NCI-H1436 (cell line): ENCODE measurements at regions not wholly inside any gene's neighbourhood (a gene's known extent, or its start where the extent isn't known, plus 50 kb on each side); places are given as distances from the start of the nearest gene placed in this dataset.

Experiments
- DNase-seq: peaks from one replicate; lab custom pipeline; 2025; lab: John Stamatoyannopoulos, UW

- DNase-seq, result no peak
Observed at GRCh38 chr13:39100996-39101738, 62.9 kb downstream of the NHLRC3 start.

- DNase-seq, result no peak
Observed at GRCh38 chr13:39102981-39103490, 64.8 kb downstream of the NHLRC3 start.

GRCh38 chr13:39105110-39105509 lies 66.9 kb downstream of the NHLRC3 start:
- no peak for DNase-seq

- no peak for DNase-seq
Observed at GRCh38 chr13:39106216-39107005, 68.2 kb downstream of the NHLRC3 start.

DNA sequence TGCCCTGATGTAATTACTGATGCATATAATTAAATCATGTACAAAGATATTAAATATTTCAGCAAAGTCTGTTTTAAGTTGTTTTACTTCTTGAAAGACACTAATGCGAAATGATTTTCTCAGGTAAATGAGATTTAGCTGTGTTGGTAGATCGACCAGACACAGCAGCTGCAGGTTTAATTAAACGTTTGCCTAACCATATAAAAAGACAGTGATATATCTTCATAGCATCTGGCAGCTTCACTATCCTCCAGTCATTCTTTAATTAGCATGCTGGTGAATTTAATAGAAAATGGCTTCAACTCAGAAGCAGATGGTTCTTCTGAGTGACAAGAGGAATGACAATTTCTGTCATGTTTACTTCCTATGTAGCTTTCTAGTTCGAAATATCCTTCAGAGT lies 69.3 kb downstream of the NHLRC3 start:
- no peak for DNase-seq

DNA sequence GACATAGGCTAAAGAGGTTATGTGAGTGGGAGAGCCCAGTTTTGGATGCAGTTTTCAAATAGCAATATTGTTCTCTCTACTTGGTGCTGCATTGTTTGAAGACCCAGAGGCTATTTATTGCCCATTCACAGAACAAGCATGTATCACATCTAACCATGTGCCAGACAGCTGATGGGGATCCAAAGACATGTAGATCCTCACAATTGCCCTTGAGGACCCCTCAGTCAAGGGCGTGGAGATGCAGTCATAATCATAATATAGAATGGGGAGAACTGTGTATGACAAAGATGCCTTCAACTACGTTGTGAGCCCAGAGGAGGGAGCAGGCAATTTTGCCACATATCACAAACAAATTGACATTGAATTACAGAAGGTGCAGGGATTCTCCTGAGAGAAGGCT lies 70.5 kb downstream of the NHLRC3 start:
- no peak for DNase-seq

DNA sequence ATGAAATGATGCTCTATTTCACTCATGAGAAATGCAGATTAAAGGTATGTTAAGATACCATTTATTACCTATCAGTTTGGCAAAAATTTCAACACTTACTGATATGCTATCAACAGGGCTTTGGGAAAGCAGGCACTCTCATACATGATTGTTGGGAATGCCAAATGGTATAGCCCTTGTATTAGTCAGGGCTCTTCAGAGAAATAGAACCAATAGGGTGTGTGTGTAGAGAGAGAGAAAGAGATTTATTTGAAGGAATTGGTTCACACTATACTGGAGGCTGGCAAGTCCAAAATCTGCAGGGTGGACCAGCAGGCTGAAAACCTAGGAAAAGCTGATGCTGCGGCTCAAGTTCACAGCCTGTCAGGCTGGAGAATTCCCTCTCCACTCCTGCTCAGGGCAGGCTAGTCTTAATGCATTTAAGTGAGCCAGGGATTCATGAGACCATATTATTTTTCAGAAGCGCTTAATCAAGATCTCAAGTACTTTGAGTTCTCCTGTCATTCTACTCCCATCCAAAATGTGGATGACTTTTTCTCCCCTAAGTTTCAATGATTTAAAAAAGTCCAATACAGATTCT lies 72.4 kb downstream of the NHLRC3 start:
- no peak for DNase-seq

- no peak for DNase-seq
Observed at GRCh38 chr13:39111145-39111544, 72.9 kb downstream of the NHLRC3 start.

DNA sequence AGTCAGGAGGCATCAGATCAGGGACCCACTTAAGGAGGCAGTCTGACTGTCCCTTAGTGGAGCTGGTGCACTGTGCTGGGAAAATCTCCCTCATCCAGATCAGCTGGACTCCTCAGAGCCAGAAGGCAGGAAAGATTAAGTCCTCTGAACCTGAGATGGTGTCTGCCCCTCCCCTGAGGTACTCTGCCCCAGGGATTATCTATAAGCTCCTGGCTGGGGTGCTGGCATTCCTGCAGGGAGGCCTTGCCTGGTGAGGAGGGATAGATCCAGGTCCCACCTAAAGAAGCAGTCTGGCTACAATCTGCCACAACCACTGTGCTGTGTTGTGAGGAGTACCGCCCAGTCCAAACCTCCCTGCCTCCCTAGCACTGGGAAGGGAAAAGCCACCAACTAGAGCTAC lies 81.2 kb downstream of the NHLRC3 start:
- no peak for DNase-seq

GRCh38 chr13:39123578-39123977 lies 85.3 kb downstream of the NHLRC3 start:
- DNase-seq, result no peak

- no peak for DNase-seq
Observed at GRCh38 chr13:39129213-39129612, 91.0 kb downstream of the NHLRC3 start.

DNA sequence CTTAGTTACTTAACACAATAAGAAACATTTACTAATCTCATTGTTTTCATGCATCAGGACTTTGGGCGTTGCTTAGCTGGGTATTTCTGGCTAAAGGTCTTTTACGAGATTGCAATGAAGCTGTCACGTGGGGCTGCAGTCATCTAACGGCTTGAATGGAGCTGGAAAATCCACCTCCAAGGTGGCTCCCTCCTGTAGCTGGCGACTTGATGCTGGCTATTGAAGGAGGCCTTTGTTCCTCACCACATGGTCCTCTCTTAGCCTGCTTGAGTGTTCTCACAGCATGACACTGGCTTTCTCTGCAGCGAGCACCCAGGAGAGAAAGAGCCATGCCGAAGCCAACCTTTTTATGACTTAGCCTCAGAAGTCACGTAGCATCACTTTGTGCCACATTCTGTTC lies 92.0 kb downstream of the NHLRC3 start:
- DNase-seq, result no peak

DNA sequence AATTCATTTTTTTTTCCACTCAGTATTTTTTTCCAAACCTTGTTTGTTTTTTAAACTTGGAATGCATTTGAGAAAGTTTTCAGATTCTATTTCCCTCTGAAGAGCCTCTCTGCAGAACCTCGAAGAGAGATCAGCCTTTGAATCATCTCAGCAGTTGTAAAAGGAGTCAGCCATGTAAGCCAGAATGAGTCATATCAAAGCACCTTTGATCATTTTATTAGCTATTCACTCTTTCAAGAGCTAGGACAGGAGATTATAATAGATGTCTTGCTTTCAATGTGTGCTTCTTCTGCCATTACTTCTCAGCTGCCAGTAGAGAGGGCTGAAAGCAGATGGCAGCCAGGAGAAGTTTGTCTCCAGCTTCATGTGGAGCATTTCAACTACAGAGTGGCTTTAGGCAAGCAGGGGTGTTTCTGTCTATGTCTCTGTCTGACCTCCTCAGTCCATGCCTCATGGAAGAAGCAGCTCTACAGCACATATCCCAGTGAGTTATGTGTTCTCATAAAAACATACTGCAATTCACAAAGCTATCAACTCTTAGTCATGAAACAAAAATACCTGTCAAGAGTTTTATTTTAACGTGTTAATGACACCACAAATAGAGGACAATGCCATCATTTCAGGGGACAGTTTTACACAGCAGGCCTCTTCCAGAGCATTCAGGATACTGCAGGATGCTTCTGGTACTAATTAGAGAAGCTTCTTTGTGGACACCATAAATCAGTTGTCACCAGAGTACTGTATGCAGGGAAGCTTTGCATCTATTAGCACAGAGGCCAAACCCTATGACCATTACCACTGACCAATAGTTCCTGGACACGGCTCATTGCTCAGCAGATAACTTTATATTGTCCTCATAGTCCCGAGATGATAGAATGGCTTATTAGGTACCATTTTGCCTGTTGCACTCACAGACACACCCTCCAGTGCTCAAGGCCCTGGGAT lies 94.3 kb downstream of the NHLRC3 start:
- no peak for DNase-seq

DNA sequence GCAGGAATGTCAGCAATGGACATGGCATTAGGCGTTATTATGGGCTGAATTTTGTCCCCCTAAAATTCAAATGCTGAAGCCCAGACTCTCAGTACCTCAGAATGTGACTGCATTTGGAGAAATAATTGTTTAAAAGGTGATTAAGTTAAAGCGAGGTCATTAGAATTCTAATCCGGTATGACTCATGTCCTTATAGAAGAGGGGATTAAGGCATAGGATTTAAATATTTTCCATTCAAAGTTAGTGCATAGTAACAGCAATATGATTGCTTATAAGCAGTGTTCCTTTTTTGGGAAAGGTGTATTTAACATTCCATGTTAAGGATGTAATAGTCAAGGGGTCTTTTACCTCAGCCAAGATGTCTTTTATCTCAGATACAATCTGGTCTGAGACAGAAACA lies 95.5 kb downstream of the NHLRC3 start:
- DNase-seq, result no peak

DNA sequence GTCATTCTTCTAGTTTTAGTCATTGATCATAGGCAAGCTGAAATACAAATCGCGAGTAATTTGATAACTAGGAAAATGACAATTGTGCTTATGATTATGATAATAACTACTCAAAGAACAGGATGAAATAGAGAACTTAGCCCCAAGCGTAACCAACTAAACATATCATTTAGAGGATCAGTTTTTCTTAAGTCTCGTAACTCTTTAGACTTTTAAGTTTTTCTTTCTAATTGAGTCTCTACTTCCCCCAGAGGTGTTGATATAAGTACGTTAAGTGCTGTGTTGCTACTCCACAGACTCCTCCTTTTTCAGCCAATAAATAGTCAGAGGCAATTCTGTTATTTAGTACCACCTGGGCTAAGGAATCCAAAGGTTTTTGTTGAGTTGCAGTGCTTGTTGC lies 96.3 kb downstream of the NHLRC3 start:
- DNase-seq, result no peak

GRCh38 chr13:39144391-39144790 lies 106.1 kb downstream of the NHLRC3 start:
- no peak for DNase-seq

- DNase-seq, result peak; percentile 4
Observed at GRCh38 chr13:39144941-39145533, 106.8 kb downstream of the NHLRC3 start.

DNA sequence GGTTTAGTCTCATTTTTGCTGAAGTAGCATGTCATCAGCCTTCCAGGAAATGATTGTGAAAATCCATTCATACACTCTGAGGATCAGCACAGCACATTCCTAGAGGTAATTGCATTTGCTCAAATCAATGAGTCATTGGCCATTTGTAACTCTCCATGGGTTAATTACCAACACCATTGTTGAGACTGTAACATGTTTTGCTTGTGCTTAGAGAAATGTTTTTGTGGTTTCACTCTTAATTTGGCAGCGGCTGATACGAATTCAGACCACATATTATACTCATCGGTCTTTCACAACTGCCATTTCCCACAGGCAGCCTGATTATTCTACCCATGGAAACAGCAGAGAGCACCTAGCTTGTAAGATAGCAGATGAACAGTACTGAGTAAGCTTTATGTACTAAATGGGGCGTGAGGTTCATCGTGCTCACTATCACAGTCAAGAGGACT lies 110.3 kb downstream of the NHLRC3 start:
- peak; percentile 6 for DNase-seq

GRCh38 chr13:39149896-39150295 lies 111.6 kb downstream of the NHLRC3 start:
- no peak for DNase-seq

DNA sequence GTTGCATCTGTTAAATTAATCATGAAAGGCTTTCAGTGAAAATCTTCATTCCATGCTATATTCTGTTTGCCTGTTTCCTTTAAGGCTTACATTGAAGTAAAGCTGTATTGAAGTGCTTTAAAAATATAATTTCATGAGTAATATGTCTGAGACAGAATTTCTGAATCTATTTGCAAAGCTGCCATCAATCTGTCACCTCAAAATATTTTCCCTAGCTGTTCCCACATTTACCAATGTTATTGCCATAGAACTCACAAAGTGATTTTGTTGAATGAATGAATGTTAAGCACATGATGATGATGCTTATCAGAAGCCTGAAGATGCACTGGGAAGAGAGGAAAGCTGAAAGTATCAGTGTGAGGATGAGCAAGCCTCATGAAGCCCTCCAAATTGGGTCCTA lies 115.8 kb downstream of the NHLRC3 start:
- no peak for DNase-seq

GRCh38 chr13:39159393-39159792 lies 121.1 kb downstream of the NHLRC3 start:
- DNase-seq, result peak; percentile 48
